Germinal center (tissue), 1 donor: ENCODE measurements at regions not wholly inside any gene's neighbourhood (a gene's known extent, or its start where the extent isn't known, plus 50 kb on each side); places are given as distances from the start of the nearest gene placed in this dataset.
"Not testable (repeated sequence)": the region's sequence is repeated elsewhere in the genome, so short reads cannot be mapped to it uniquely, and the experiment has no call there.

Source experiments
- DNase-seq: peaks from one replicate; pipeline ENCODE4 v3.0.0; 2012; ENCODE audit warnings: mixed read lengths, low spot score

- DNase-seq = not testable (repeated sequence)
These were observed 206.4 kb upstream of the PRKX start for GRCh38 chrX:3919668-3920423.

GRCh38 chrX:3914813-3915212 is 201.4 kb upstream of the PRKX start:
- not testable (repeated sequence) for DNase-seq

GRCh38 chrX:3914059-3914458 is 200.6 kb upstream of the PRKX start:
- not testable (repeated sequence) for DNase-seq

GRCh38 chrX:3911012-3911411 is 197.6 kb upstream of the PRKX start:
- not testable (repeated sequence) for DNase-seq

GRCh38 chrX:3910611-3911010 is 197.2 kb upstream of the PRKX start:
- DNase-seq = not testable (repeated sequence)

GRCh38 chrX:3905522-3906258 is 192.2 kb upstream of the PRKX start:
- not testable (repeated sequence) for DNase-seq

GRCh38 chrX:3902222-3902621 is 188.8 kb upstream of the PRKX start:
- not testable (repeated sequence) for DNase-seq

GRCh38 chrX:3896755-3897154 is 183.3 kb upstream of the PRKX start:
- DNase-seq = not testable (repeated sequence)

GRCh38 chrX:3882553-3882920 is 169.1 kb upstream of the PRKX start:
- DNase-seq = not testable (repeated sequence)

GRCh38 chrX:3881898-3882552 is 168.6 kb upstream of the PRKX start:
- DNase-seq = not testable (repeated sequence)

GRCh38 chrX:3881255-3881895 is 167.9 kb upstream of the PRKX start:
- not testable (repeated sequence) for DNase-seq

- not testable (repeated sequence) for DNase-seq
These were observed 162.9 kb upstream of the PRKX start for GRCh38 chrX:3876393-3876792.

GRCh38 chrX:3875638-3876037 is 162.2 kb upstream of the PRKX start:
- DNase-seq = not testable (repeated sequence)

- not testable (repeated sequence) for DNase-seq
These were observed 158.9 kb upstream of the PRKX start for GRCh38 chrX:3872226-3872879.

- DNase-seq = not testable (repeated sequence)
These were observed 153.8 kb upstream of the PRKX start for GRCh38 chrX:3867067-3867831.

- not testable (repeated sequence) for DNase-seq
These were observed 144.9 kb upstream of the PRKX start for GRCh38 chrX:3858332-3858731.

- not testable (repeated sequence) for DNase-seq
These were observed 130.2 kb upstream of the PRKX start for GRCh38 chrX:3843522-3844145.

- DNase-seq = not testable (repeated sequence)
These were observed 129.5 kb upstream of the PRKX start for GRCh38 chrX:3842822-3843521.

GRCh38 chrX:3838754-3839153 is 125.3 kb upstream of the PRKX start:
- not testable (repeated sequence) for DNase-seq
